MM.1S (cell line): ENCODE measurements at regions not wholly inside any gene's neighbourhood (a gene's known extent, or its start where the extent isn't known, plus 50 kb on each side); places are given as distances from the start of the nearest gene placed in this dataset.
A peak's percentile ranks its signal among the peaks of the same experiment; 100 is the strongest.

Experiments
- DNase-seq: peaks from one replicate; pipeline ENCODE4 v3.0.0-alpha.2; 2015
- H2AFZ ChIP-seq: fragments of 300-600 bp; sonication (generic); 2 replicates; pipeline ENCODE4 v1.6.0; 2016; ENCODE audit warnings: antibody characterized with exemption, low read length
- H3F3A ChIP-seq: fragments of 300-600 bp; sonication (generic); 2 replicates; pipeline ENCODE4 v1.6.1; 2016; ENCODE audit warnings: mild to moderate bottlenecking, antibody characterized with exemption, low read length, moderate library complexity, mixed read lengths; ENCODE audit not compliant: insufficient read depth
- H3K27ac ChIP-seq: fragments of 300-600 bp; sonication (generic); 2 replicates; pipeline ENCODE4 v1.5.1; 2016; ENCODE audit warnings: mild to moderate bottlenecking, low read length
- H3K27me3 ChIP-seq: fragments of 300-600 bp; sonication (generic); replicated peaks from 2 replicates; pipeline ENCODE4 v1.6.0; 2016; ENCODE audit warnings: low read length; ENCODE audit not compliant: insufficient read depth
- H3K36me3 ChIP-seq: fragments of 300-600 bp; sonication (generic); replicated peaks from 2 replicates; pipeline ENCODE4 v1.6.1; 2016; ENCODE audit warnings: mild to moderate bottlenecking, low read length, mixed read lengths; ENCODE audit not compliant: insufficient read depth
- H3K4me1 ChIP-seq: fragments of 300-600 bp; sonication (generic); 2 replicates; pipeline ENCODE4 v1.6.1; 2016; ENCODE audit warnings: low read length, mixed read lengths
- H3K4me2 ChIP-seq: fragments of 300-600 bp; sonication (generic); 2 replicates; pipeline ENCODE4 v1.6.0; 2016; ENCODE audit warnings: low read depth, low read length
- H3K4me3 ChIP-seq: fragments of 300-600 bp; sonication (generic); 2 replicates; pipeline ENCODE4 v1.5.1; 2016; ENCODE audit warnings: low read length, mixed read lengths
- H3K79me2 ChIP-seq: fragments of 300-600 bp; sonication (generic); 2 replicates; pipeline ENCODE4 v1.6.1; 2016; ENCODE audit warnings: mixed run types, low read length, mixed read lengths
- H3K9ac ChIP-seq: fragments of 300-600 bp; sonication (generic); 2 replicates; pipeline ENCODE4 v1.6.1; 2016; ENCODE audit warnings: low read length, mixed read lengths
- H3K9me2 ChIP-seq: fragments of 300-600 bp; sonication (generic); replicated peaks from 2 replicates; pipeline ENCODE4 v1.6.1; 2016; ENCODE audit warnings: mild to moderate bottlenecking, low read length, mixed read lengths; ENCODE audit not compliant: insufficient read depth
- H3K9me3 ChIP-seq: fragments of 300-600 bp; sonication (generic); replicated peaks from 2 replicates; pipeline ENCODE4 v1.6.1; 2016; ENCODE audit warnings: mild to moderate bottlenecking, low read length, mixed read lengths; ENCODE audit not compliant: insufficient read depth
- H4K20me1 ChIP-seq: fragments of 300-600 bp; sonication (generic); 2 replicates; pipeline ENCODE4 v1.6.1; 2016; ENCODE audit warnings: mild to moderate bottlenecking, low read length, moderate library complexity, mixed read lengths; ENCODE audit not compliant: insufficient read depth
- EZH2 ChIP-seq: fragments of 300-600 bp; sonication (generic); optimal IDR thresholded peaks from 2 replicates; pipeline ENCODE3; 2017; ENCODE audit warnings: low read depth, mild to moderate bottlenecking, antibody characterized with exemption, low read length, mixed read lengths
- EZH2phosphoT487 ChIP-seq: fragments of 300-600 bp; sonication (generic); IDR thresholded peaks from 2 replicates; pipeline ENCODE4 v1.6.1; 2018; ENCODE audit warnings: antibody characterized with exemption, low read length
- TF ChIP-seq, protein P1 (sequence below): fragments of 300-600 bp; sonication (generic); IDR thresholded peaks from 2 replicates; pipeline ENCODE4 v1.5.1; 2016; ENCODE audit warnings: antibody characterized with exemption, low read length, mixed read lengths

DNA sequence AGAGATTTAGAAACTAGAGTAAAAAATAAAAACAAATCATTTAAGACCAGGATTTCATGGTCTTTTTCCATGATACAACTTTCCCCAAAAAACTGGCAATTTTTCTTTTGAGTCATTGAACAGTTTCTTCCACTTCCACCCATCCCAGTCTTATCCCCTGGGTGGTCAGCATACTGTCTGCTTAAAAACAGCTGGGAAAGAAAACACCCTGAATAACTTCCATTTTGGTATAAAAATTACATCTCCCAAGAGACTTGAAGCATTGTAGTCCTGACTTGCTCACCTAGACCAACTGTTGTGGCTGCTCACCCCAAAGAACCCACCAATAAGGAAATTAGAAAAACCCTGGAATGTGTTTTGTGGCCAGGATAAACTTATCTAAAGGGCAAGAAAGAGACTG lies 731.3 kb downstream of the NR2F1-AS1 start:
- Histone ChIP-seq H3K9ac (no peak overlapping the region), H3F3A (no peaks in the 10 kb centered on the region), H3K79me2 (no peaks in the 10 kb centered on the region), H3K4me3 (no peak overlapping the region), H3K4me1 (no peaks in the 10 kb centered on the region), H2AFZ (no peak overlapping the region), H3K9me3 (no peaks in the 10 kb centered on the region), H3K9me2 (no peaks in the 10 kb centered on the region; the same call in 1 of the 2 replicates), H3K27ac (no peak overlapping the region), H3K27me3 (no peaks in the 10 kb centered on the region), H4K20me1 (no peaks in the 10 kb centered on the region), H3K4me2 (no peak overlapping the region), H3K36me3 (no peaks in the 10 kb centered on the region)
- TF ChIP-seq EZH2, result no peak
- no peak for TF ChIP-seq EZH2phosphoT487
- TF ChIP-seq, protein P1, sequence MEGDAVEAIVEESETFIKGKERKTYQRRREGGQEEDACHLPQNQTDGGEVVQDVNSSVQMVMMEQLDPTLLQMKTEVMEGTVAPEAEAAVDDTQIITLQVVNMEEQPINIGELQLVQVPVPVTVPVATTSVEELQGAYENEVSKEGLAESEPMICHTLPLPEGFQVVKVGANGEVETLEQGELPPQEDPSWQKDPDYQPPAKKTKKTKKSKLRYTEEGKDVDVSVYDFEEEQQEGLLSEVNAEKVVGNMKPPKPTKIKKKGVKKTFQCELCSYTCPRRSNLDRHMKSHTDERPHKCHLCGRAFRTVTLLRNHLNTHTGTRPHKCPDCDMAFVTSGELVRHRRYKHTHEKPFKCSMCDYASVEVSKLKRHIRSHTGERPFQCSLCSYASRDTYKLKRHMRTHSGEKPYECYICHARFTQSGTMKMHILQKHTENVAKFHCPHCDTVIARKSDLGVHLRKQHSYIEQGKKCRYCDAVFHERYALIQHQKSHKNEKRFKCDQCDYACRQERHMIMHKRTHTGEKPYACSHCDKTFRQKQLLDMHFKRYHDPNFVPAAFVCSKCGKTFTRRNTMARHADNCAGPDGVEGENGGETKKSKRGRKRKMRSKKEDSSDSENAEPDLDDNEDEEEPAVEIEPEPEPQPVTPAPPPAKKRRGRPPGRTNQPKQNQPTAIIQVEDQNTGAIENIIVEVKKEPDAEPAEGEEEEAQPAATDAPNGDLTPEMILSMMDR, result no peak
- DNase-seq, result no peak

DNA sequence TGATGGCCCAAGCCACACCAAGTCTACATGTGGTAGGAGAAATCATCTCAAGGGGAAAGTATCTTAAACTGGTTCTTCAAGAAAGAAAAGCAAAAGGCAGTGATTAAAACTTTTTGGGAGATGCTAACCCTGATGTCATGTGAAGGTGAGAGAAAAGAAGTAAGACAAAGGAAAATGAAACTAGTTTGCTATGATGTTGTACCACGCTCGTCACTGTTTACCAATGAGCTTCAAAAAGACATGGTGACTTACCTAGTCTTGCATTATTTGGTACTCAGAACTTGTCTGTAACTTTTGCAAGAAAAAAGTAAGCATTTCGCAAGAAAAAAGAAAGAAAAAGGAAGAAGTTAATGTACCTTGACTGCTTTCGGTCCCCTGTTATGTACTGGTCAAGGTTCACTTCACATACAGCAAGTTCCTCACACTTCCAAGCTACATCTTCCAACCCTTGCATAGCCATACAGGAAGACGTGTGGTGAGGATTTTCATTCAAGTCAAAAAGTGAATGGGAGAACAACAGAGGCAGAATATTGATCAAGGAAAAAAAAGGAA lies 739.3 kb downstream of the NR2F1-AS1 start:
- no peak overlapping the region for H3K4me3 ChIP-seq
- no peaks in the 10 kb centered on the region for H3K9me3 ChIP-seq
- H3K4me2 ChIP-seq, result no peak overlapping the region
- H3K9me2 ChIP-seq, result no peaks in the 10 kb centered on the region
- no peaks in the 10 kb centered on the region for H3F3A ChIP-seq
- H3K79me2 ChIP-seq, result no peaks in the 10 kb centered on the region
- TF ChIP-seq EZH2 (no peak), EZH2phosphoT487 (no peak)
- TF ChIP-seq, protein P1, result no peak
- no peak overlapping the region for H2AFZ ChIP-seq
- no peaks in the 10 kb centered on the region for H3K27me3 ChIP-seq
- H4K20me1 ChIP-seq, result no peaks in the 10 kb centered on the region
- H3K9ac ChIP-seq, result no peak overlapping the region
- DNase-seq, result no peak
- H3K4me1 ChIP-seq, result no peaks in the 10 kb centered on the region
- no peak overlapping the region for H3K27ac ChIP-seq
- no peaks in the 10 kb centered on the region for H3K36me3 ChIP-seq

DNA sequence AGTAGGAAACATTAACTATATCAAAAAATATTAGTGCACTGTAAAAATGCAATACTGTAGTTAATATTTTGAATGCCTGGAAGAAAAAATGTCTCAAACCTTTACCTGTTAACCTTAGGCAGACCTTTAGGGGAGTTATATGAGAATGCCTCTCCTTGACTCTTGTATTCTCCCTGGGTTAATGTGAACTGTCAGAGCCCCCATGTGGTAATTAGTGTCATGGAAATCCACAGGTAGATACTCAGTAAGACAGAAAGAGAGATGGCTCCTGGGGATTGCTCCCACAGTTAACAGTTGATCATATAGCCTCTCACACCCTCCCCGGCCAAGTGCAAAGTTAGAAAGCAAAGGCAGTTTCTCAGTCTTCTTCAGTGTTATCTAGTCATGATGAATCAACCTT lies 742.8 kb downstream of the NR2F1-AS1 start:
- Histone ChIP-seq H3K9me3 (no peaks in the 10 kb centered on the region), H3K27ac (no peak overlapping the region), H3K79me2 (no peaks in the 10 kb centered on the region), H3K9me2 (no peaks in the 10 kb centered on the region), H4K20me1 (no peaks in the 10 kb centered on the region), H3K4me2 (no peak overlapping the region), H3K36me3 (no peaks in the 10 kb centered on the region), H3F3A (no peaks in the 10 kb centered on the region), H3K4me1 (no peaks in the 10 kb centered on the region), H3K27me3 (no peaks in the 10 kb centered on the region), H3K9ac (no peak overlapping the region), H3K4me3 (no peak overlapping the region), H2AFZ (no peak overlapping the region)
- DNase-seq, result peak; percentile 25
- no peak for TF ChIP-seq EZH2
- TF ChIP-seq, protein P1, result peak; percentile 30
- no peak for TF ChIP-seq EZH2phosphoT487
